Astrocyte of the hippocampus (primary cell): ENCODE measurements at regions not wholly inside any gene's neighbourhood (a gene's known extent, or its start where the extent isn't known, plus 50 kb on each side); places are given as distances from the start of the nearest gene placed in this dataset.
A peak's percentile ranks its signal among the peaks of the same experiment; 100 is the strongest.

Experiments used
- DNase-seq: peaks from one replicate; pipeline ENCODE4 v3.0.0; 2011; ENCODE audit warnings: low read depth, low spot score

DNA sequence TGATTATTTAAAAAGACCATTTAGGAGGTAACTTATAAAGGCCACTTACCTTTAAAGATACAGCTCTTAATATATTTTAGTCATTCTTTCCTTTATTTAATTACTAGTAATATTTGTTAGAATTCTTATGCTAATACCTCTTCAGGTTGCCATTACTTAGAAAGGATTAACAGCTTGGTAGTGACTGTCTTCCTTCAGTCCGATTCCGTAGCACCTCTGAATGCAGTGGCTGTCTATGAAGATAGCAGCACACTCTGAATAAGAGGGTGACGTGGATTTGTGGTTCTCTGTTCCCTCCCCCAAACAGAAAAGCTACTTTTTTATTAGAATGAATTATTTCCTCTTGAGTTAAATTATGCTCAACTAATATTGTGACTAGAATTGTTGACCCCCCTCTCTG, 92.6 kb upstream of the TENM3 start:
- DNase-seq, result no peak

DNA sequence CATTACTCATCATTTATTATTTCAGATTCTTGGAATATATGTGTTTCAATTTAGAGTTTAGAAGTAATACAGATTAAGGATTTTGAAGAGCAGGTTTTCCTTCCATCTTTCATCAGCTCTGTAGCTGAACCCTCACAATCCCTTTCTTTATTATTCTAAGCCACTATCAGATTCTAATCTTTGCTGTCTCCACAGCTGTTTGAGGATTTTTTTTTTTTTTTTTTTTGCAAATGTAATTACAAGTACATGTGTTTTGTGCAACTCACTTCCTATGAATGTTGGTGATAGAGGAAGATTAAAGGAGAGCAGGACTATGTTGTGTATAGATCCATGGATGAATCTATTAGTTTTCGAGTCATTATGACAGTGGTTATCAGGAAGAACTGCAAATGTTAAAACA, 87.4 kb upstream of the TENM3 start:
- no peak for DNase-seq

DNA sequence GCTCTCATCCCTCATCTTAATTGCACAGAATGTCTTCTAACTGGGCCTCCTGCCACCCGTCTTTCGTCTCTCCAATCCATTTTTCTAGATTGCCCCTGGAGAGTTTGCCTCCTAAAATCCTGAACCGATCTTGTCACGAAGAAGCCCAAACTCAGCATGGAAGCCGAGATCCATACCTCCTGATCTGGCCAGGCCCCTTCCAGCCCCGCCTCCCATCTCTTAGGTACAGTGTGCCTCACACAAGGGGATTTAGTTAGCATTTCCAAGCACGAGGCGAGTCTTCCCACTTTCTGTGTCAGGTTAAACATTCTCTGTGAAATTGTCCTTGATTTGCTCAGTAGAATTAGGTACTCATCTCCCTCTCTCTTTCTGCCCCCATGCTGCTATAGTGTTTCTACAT, 80.0 kb upstream of the TENM3 start:
- DNase-seq, result no peak

DNA sequence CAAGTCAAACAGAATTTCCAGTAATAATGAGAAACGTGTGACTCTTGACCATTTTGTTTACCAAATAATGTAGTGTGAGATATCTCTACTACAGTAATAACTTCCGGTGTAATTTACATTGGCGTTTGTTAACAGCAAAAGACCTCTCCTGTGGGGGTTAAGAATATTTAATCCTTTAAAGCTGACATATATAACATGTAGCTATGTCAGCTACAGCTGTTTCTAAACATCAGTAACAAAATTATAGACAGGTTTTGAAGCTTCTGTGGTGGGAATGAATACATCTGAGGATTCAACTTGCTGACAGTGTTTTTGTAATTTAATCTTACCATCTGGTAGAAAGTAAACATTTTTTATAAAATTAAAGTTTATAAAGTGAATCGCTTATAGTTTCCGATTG, 73.6 kb upstream of the TENM3 start:
- DNase-seq, result no peak

DNA sequence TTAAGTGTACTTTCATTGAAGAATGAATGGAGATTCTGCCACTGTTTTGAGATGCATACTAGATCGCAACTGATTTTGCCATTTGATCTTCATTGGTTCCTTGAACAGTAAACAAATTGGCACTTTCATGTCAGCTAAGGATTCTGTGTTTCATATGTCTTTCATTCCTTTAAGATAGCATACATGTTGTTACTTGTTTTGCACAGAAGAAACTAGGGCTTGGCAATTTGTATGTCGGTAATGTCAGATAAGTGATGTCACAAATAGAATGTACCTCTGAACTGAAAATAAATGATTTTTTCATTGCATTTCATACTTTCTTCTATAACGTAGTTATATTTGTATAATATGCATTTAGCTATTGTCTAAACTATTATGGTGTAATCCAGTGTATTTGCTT, 73.2 kb upstream of the TENM3 start:
- DNase-seq, result no peak

DNA sequence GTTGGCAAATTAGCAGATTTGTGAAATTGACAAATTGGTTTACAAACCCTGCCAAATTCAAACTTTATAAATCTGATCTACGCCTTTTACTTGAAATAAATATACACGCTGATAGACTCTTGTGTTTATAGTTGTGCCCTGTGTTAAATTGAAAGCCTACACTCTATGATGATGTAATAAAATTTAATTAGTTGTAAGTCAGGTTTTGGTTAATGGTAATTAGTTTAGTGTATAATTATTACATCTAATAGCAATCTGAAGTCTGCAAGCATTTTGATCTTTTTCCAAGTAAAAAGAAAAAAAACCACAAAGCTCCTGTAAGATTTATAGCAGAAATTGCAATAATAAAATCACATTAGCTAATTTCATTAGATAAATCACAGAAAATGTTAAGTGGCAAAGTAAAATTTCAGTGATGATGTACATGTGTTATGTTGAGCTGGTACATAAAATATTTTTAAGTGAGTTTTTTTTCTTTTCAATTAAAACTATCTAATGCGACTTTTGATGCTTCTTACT, 72.7 kb upstream of the TENM3 start:
- DNase-seq, result no peak

DNA sequence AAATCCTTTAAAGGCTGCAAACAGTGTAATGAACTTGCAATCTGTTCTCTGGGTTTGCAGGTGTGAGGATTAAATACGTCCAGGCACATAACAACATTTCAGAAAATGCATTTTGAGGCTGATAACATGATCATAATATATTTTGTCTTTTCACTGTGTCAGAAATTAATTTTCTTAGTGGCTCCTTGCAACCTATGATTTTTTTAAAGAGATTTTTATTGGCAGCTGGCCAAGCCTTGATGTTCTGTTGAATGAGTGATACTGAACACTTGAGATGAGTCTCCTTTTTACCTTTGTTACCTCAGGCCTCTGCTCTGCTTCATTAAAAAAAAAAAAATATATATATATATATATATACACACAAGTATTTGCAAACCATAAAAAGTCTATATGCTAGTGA, 68.2 kb upstream of the TENM3 start:
- DNase-seq, result no peak

DNA sequence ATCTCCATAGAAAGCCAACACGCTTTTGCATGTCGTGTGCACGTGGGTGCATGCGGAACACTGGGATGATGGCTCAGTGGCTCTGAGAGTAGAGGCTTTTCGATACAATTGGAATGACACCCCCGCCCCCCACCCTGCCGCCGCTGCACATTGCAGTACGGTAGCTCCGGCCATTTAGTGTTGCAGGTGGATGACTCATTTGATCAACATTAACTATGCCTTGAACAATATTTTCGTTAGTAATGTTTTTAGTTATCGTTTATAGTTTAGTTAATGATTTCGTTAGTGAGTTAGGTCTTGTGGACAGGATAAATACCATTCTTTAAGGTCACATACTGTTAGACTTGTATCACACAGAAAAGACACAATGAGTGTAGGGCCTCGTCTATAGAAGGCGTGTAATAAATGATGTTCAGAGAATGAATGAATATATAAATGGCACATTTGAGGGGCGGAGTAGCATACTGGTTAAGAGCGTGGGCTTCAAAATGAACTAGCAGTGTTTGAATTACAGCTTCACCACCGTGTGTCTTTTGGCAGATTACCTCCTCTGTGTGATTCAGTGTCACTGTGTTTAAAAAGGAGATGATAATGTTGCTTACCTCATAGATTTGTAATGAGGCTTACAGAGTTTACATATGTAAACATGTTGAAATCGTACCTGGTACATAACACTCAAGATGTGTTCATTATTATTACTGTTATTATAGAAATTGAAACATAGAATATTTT, 67.2 kb upstream of the TENM3 start:
- DNase-seq, result no peak

DNA sequence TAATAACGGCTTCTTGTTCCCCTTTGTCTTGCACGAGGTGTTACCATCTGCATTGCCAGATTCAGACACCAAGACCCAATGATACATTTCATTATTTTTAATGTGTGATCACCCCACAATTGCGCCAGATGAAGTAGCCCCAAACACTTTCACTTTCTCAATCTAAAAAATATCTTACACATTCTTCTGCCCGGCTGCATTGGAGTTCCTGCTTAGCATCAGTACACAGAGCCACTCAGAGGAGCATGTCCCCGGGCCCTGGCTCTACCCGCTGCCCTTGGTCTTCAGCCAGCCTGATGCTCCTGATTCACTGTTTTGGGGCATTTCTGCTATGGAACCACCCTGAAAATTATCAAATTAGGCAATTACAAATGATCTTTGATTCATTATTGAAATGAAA, 66.0 kb upstream of the TENM3 start:
- no peak for DNase-seq

DNA sequence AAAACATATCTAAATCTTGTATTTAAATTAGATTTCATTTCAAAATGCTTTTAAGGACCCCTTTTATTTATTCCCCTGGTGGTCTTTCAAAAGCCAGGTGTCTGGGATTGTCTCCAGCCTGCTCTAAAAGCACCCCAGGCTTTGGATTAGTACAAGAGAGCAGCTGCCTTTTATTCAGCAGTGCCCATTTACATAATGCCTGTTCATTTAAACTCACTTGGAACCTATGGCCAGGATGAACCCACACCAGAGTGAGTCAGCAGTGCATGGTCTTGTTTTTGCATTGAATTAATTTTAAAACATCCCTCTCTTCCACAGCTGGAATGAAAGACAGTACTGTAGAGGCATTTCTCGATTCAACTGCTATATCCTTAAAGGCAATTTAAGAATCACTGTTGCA, 64.1 kb upstream of the TENM3 start:
- peak; percentile 68 for DNase-seq

DNA sequence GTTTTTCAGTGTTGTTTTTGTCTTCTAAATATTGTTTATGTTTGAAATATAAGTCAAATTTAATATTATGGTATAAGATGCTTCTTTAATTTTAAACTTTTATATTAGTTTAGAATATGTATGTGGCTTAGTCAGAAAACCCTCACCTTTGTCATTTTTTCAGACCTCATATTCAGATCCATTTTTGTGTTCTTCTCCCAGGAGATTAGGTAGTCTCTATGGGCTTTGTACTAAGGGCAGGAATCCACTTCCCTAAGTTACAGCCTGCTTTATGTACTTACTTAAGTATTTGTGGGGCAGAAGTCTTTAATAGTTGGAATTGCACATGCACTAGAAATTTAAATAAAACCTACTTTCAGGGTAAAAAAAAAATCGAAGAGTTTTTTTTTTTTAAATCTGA, 63.5 kb upstream of the TENM3 start:
- no peak for DNase-seq

DNA sequence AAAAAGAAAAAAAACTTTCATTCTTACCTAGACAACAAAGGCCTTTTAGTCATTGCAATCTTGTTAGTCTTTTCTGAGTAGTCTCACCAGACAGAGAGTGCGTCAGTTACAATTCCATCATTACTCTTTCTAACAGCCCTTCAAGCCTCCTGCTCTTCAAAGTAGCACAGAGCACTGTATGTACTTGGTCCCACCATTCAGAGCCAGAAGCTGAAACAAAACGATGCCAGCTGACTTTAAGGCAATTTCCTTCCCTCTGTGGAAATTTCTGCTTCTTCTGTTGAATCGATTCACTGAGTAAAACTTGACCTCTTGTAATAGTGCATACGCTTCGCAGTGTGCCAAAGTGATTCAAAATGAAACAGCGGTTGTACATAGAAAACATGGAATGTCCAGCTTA, 57.7 kb upstream of the TENM3 start:
- peak; percentile 52 for DNase-seq

DNA sequence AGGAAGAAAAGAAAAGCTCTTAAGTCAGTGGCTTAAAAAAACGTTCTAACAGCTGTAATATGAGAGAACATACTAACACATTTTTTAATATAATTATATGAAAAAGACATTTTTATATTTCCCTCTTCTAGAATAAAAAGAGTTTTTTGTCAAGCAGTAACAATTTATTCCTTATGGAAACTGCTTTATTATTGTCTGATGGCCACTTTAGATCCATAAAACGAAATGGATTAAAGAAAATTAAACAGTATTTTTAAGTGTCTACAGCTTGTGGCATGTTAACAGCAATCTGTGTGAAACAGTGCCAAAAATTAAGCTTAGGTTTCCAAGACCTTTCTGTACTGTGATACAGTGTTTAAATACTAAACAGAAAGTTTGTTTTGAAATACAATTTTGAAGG, 55.5 kb upstream of the TENM3 start:
- no peak for DNase-seq

DNA sequence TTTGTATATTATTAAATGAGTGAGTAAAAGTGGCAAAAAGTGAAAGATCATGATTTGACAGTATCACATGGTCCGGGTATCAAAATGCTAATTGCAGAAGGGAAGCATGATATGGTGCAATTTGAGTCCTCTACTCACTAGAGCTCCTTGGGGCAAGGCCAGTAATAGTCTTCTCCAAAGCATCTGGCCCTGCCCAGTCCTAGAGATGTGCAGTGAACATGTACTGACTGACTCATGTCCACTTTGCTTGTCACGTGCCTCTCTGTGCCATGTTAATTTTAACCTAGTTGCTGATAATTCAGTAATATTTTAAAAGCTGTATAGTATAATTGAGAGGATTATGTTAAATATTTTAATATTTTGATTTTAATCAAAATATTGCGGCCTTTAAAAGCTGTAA, 54.6 kb upstream of the TENM3 start:
- no peak for DNase-seq

DNA sequence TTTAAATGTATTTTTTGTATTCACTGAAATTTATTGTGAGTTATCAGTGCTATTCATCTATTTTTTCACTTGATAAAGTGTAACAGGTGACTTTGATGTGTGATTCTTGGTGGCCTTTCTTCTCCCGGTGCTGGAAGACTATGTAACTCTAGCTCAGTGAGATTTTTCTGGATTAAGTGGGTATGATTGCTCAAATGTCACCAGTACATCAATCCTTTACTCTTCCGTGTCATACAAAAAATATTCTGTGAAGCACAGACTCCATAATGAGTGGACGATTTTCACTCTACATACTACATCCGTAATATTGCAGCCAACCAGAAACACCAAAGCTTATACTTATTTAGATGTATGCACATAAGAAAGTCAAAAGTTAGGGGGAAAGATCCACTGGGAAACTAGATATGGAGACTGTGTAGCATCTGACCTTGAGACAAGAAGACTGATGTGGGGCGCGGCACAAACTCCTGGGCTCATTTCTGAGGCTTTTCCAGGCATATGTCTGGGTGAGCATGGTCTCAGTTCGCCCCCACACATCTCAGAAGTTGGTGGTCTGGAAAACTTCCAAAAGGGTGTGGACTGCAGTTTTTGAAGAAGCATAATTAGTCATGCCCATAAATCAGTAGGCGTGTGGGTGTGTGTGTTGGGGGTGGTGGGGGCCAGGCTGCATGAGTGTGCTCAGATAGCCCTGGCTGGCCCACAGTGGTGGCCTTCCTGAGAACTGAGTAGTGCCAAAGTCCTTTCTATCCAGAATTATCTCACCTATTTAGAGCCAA, 53.9 kb upstream of the TENM3 start:
- DNase-seq, result peak; percentile 94

DNA sequence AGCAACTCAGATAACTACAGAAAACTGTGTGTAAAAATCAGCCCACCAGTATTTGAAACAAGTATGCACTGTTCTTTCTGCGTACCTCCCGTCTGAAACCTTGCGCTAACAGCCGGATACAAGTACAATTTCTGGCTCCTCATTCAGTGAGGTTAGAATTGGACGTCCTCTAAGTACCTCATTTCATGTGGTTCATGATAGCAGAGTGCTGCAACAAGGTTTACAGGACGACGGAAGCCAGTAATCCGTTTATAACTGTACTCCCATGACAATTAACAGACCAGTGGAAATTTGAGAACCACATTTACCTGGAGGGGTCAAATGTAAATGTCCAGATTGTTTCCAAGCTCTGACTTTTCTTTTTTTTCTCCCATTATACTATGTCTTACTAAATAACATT, 52.9 kb upstream of the TENM3 start:
- peak; percentile 47 for DNase-seq

DNA sequence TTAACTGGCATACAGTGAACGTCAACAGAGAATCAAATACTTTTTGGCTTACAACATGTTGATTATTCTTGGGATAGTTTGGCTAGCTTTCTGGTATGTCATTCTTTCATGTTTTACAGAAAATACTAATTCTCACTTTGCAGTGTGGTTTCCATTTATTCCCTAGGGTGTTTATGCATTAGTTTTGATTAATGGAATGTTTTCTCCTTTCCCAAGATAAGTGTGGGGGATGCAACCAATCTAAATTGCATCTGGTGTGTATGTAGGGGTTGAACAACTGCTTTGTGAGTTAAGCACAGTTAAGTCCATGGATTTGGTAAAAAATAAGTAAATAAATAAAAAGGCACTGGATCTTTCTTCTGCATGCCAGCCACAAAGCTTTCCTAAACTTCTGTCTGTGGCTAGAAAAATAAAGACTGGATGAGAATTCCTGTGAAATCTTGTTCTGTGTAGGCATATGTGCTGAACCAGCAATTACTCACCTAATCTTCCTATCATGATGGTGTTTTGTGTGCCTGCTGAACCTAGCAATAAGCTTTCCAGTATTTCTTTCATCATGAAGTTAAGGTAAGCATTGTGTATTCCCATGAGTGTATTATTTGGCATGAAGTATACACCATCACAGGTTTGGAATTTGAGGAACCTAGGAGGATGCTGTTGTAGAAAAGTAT, 50.6 kb upstream of the TENM3 start:
- DNase-seq, result peak; percentile 76

DNA sequence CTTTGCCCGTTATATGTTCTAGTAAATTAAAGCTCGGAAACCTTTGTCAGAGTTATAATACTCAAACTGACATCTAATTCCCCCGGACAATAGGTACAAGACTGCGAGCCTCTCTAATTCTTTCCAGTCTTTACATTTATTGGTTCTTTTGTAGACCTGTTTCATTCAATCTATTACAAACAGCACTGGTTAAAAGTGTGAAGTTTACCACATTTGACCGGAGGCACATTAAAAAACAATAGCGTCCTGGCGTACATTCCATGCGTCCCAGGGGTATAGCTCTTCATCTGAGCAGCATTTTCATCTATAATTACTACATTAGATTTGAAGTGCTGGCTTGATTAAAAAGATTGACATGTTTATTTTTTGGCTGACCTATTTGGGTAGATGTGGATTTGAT, 49.9 kb upstream of the TENM3 start:
- DNase-seq, result no peak
